Sigmoid colon (tissue), 6 donors: ENCODE measurements at regions not wholly inside any gene's neighbourhood (a gene's known extent, or its start where the extent isn't known, plus 50 kb on each side); places are given as distances from the start of the nearest gene placed in this dataset.
A peak's percentile ranks its signal among the peaks of the same experiment; 100 is the strongest.

Experiments used
- DNase-seq: peaks from one replicate; pipeline ENCODE4 v3.0.0-alpha.2; 2019
- H3K27ac ChIP-seq, 4 donors: fragments of 200-600 bp; sonication (generic); one replicate each; pipeline ENCODE4 v1.5.1; 2016 to 2019; ENCODE audit warnings: mild to moderate bottlenecking in 1 of 4
- H3K27me3 ChIP-seq, 3 donors: fragments of 200-600 bp; sonication (generic); one replicate each; pipeline ENCODE4 v1.5.1; 2019; ENCODE audit warnings: mild to moderate bottlenecking in 1 of 3
- H3K36me3 ChIP-seq, 4 donors: fragments of 200-600 bp; sonication (generic); one replicate each; pipeline ENCODE4 v1.5.1; 2016 to 2019
- H3K4me1 ChIP-seq, 4 donors: fragments of 200-600 bp; sonication (generic); one replicate each; pipeline ENCODE4 v1.5.1; 2017 to 2019
- H3K4me3 ChIP-seq, 4 donors: fragments of 200-600 bp; sonication (generic); one replicate each; pipeline ENCODE4 v1.5.1; 2017 to 2019; ENCODE audit warnings: mild to moderate bottlenecking in 2 of 4, moderate library complexity in 1 of 4
- H3K9me3 ChIP-seq, 4 donors: fragments of 200-600 bp in 3 of 4; sonication (generic) in 3 of 4; one replicate each; pipeline versions ENCODE4 v1.5.1 to v1.6.1; 2013 to 2019
- EP300 ChIP-seq, 4 donors: sonication (generic); formaldehyde crosslinking; IDR thresholded peaks; one replicate each; pipeline ENCODE4 v1.6.1; 2017; ENCODE audit warnings: antibody characterized with exemption in 4 of 4
- POLR2A ChIP-seq, 2 donors: fragments of 450-650 bp; IDR thresholded peaks; one replicate each; pipeline ENCODE4 v1.6.1; 2016; ENCODE audit warnings: antibody characterized with exemption in 2 of 2, mild to moderate bottlenecking in 2 of 2, moderate library complexity in 2 of 2
- POLR2AphosphoS5 ChIP-seq, 4 donors: sonication (generic); formaldehyde crosslinking; IDR thresholded peaks; one replicate each; pipeline ENCODE4 v1.6.1; 2017; ENCODE audit warnings: antibody characterized with exemption in 4 of 4
- WGBS, 2 donors: extraction: QIAGEN DNeasy Blood & Tissue Kit; methylation state at CpG; one replicate each; pipeline ENCODE4 v1.1.7; 2013; 5-methylcytosine and 5-hydroxymethylcytosine counted together
- intact Hi-C: fragments of 100-400 bp; cut with DNase I; formaldehyde crosslinking; loops from one replicate; pipeline ENCODE4 v1.15.1; 2023
- TF ChIP-seq, protein P1 (sequence below), 4 experiments: fragments of 450-650 bp in 3 of 4; fragments of 200-600 bp in 1 of 4; IDR thresholded peaks; one replicate each; pipeline ENCODE4 v1.5.1; 2016 to 2019; ENCODE audit warnings: antibody characterized with exemption in 4 of 4, mild to moderate bottlenecking in 3 of 4, moderate library complexity in 2 of 4
- donor health status: healthy with polysubstance abuse.
- donor health status: healthy.

GRCh38 chr3:24545887-24546286, 51.2 kb upstream of the THRB start:
- peak; percentile 73 for DNase-seq
- H3K36me3 ChIP-seq = no peaks in the 10 kb centered on the region
- H3K9me3 ChIP-seq = no peaks in the 10 kb centered on the region
- intact Hi-C loops = no loop called here
- WGBS, 2 donors = 70 to 87% methylated on average over 3 of the region's 3 CpGs
- TF ChIP-seq POLR2A (IDR thresholded peaks at IDR 0.05) (no peak), EP300 (IDR thresholded peaks at IDR 0.05) (no peak), POLR2AphosphoS5 (IDR thresholded peaks at IDR 0.05) (no peak)
- TF ChIP-seq, protein P1, sequence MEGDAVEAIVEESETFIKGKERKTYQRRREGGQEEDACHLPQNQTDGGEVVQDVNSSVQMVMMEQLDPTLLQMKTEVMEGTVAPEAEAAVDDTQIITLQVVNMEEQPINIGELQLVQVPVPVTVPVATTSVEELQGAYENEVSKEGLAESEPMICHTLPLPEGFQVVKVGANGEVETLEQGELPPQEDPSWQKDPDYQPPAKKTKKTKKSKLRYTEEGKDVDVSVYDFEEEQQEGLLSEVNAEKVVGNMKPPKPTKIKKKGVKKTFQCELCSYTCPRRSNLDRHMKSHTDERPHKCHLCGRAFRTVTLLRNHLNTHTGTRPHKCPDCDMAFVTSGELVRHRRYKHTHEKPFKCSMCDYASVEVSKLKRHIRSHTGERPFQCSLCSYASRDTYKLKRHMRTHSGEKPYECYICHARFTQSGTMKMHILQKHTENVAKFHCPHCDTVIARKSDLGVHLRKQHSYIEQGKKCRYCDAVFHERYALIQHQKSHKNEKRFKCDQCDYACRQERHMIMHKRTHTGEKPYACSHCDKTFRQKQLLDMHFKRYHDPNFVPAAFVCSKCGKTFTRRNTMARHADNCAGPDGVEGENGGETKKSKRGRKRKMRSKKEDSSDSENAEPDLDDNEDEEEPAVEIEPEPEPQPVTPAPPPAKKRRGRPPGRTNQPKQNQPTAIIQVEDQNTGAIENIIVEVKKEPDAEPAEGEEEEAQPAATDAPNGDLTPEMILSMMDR (IDR thresholded peaks at IDR 0.05) = no peak
- H3K27me3 ChIP-seq = no peaks in the 10 kb centered on the region
- no peak overlapping the region for H3K4me3 ChIP-seq
- H3K27ac ChIP-seq = peak overlapping the region in 1 of 4 donors; percentile 8
- peaks cover 0 to 28% (median 13%) of the 10 kb centered on the region in 4 donors for H3K4me1 ChIP-seq

DNA sequence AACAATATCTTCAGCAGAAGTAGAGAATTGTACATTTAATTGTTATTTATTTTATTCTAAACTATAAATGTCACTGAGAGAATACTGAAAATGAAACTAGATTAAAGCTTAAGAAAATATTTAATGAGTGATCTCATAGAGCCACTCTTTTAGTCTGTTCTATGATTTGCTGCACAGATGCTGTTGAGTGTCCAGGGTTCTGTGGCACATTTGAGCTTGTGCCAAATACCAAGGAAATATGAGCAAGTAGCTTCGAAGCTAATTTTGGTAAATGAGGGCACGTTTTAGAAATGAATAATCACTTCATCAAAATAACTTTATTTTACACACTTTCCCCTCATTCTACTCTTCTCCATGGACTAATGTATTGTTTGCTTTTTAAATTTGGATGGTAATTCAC, 53.6 kb upstream of the THRB start:
- H3K27ac ChIP-seq = peak overlapping the region in 3 of 4 donors; percentile 27 to 57 (median 30)
- no peaks in the 10 kb centered on the region for H3K36me3 ChIP-seq
- H3K9me3 ChIP-seq = no peaks in the 10 kb centered on the region
- intact Hi-C loops = no loop called here
- peaks cover 0 to 27% (median 12%) of the 10 kb centered on the region in 4 donors for H3K4me1 ChIP-seq
- TF ChIP-seq, protein P1 (IDR thresholded peaks at IDR 0.05) = no peak
- TF ChIP-seq POLR2A (IDR thresholded peaks at IDR 0.05) (no peak), POLR2AphosphoS5 (IDR thresholded peaks at IDR 0.05) (peak in 3 of 4 donors; percentile 42 to 43 (median 42)), EP300 (IDR thresholded peaks at IDR 0.05) (no peak)
- H3K4me3 ChIP-seq = no peak overlapping the region
- no peak for DNase-seq
- WGBS, 2 donors = 59 to 61% methylated on average over 2 of the region's 2 CpGs
- H3K27me3 ChIP-seq = no peaks in the 10 kb centered on the region

GRCh38 chr3:24550588-24550987, 55.9 kb upstream of the THRB start:
- Histone ChIP-seq H3K4me3 (no peak overlapping the region), H3K27me3 (no peaks in the 10 kb centered on the region), H3K27ac (no peak overlapping the region), H3K9me3 (no peaks in the 10 kb centered on the region), H3K4me1 (peaks cover 0 to 25% (median 11%) of the 10 kb centered on the region in 4 donors), H3K36me3 (no peaks in the 10 kb centered on the region)
- no peak for DNase-seq
- intact Hi-C loops = no loop called here
- TF ChIP-seq EP300 (IDR thresholded peaks at IDR 0.05) = no peak
- TF ChIP-seq, protein P1 (IDR thresholded peaks at IDR 0.05) = no peak
- no peak for TF ChIP-seq POLR2AphosphoS5 (IDR thresholded peaks at IDR 0.05)
- no peak for TF ChIP-seq POLR2A (IDR thresholded peaks at IDR 0.05)
- WGBS, 2 donors = 12 to 29% methylated on average over 1 of the region's 1 CpG

DNA sequence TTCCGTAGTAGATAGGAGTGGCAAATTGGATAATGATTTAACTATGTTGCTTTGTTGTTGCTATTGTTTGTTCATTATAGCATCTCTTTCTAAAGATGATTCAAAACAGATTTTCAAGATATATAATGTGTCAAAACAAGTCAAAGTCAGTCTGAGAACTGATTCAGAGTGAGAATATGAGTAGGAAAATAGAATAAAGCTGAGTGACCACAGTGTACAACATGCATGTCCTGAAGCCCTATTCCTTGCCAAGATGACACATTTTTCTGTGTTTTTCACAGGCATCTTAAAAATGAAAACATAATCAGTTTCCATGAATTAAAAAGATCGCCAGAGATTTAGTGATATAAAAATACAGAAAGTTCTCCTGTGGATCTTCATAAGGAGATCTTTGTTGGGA, 57.0 kb upstream of the THRB start:
- no peak for TF ChIP-seq POLR2AphosphoS5 (IDR thresholded peaks at IDR 0.05)
- TF ChIP-seq, protein P1 (IDR thresholded peaks at IDR 0.05) = no peak
- no peak for TF ChIP-seq POLR2A (IDR thresholded peaks at IDR 0.05)
- TF ChIP-seq EP300 (IDR thresholded peaks at IDR 0.05) = no peak
- no peaks in the 10 kb centered on the region for H3K9me3 ChIP-seq
- peaks cover 0 to 18% (median 6%) of the 10 kb centered on the region in 4 donors for H3K4me1 ChIP-seq
- intact Hi-C loops = no loop called here
- no peaks in the 10 kb centered on the region for H3K27me3 ChIP-seq
- no peak for DNase-seq
- H3K27ac ChIP-seq = no peak overlapping the region
- no peak overlapping the region for H3K4me3 ChIP-seq
- no peaks in the 10 kb centered on the region for H3K36me3 ChIP-seq
- 79 to 87% methylated on average over 2 of the region's 2 CpGs for WGBS, 2 donors

DNA sequence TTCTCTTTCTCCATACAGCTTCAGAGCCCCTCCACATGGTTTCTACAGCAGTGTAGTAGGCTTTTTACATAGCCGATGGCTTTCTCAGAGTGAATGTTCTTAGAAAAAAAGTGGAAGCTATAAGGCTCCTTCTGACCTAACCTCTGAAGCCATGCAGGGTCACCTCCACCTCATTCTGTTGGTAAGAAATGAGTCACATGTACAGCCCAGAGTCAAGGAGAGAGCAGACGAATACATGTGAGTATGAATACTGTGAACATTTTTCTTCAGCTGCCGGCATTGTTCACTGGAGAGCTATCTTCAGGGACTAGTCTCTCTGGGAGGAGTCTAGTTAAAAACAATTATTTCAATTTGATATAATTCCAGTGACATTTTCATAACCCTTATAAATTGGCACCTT, 68.2 kb upstream of the THRB start:
- TF ChIP-seq, protein P1 (IDR thresholded peaks at IDR 0.05) = no peak
- no peak for TF ChIP-seq POLR2A (IDR thresholded peaks at IDR 0.05)
- TF ChIP-seq POLR2AphosphoS5 (IDR thresholded peaks at IDR 0.05) = no peak
- TF ChIP-seq EP300 (IDR thresholded peaks at IDR 0.05) = no peak
- DNase-seq = no peak
- Histone ChIP-seq H3K4me1 (no peaks in the 10 kb centered on the region), H3K36me3 (no peaks in the 10 kb centered on the region), H3K27ac (no peak overlapping the region), H3K9me3 (no peaks in the 10 kb centered on the region), H3K4me3 (no peak overlapping the region), H3K27me3 (no peaks in the 10 kb centered on the region)
- WGBS, 2 donors = 90 to 91% methylated on average over 3 of the region's 3 CpGs
- intact Hi-C loops = no loop called here
